IMR-90 (cell line): ENCODE measurements at regions not wholly inside any gene's neighbourhood (a gene's known extent, or its start where the extent isn't known, plus 50 kb on each side); places are given as distances from the start of the nearest gene placed in this dataset.

Experiments
- BHLHE40 ChIP-seq: fragments of 150-350 bp; IDR thresholded peaks from 2 replicates; pipeline ENCODE4 v1.6.1; 2016; ENCODE audit warnings: mild to moderate bottlenecking, low read depth, low read length
- CEBPB ChIP-seq: IDR thresholded peaks from 2 replicates; pipeline ENCODE4 v1.6.1; 2012; ENCODE audit warnings: low read depth, low read length, improper control_type of control experiment
- CHD1 ChIP-seq: IDR thresholded peaks from 2 replicates; pipeline ENCODE4 v1.6.1; 2012; ENCODE audit warnings: low read depth, low read length, improper control_type of control experiment
- CTCF ChIP-seq: conservative IDR thresholded peaks from 2 replicates; pipeline ENCODE4 v1.5.1; 2012; ENCODE audit warnings: mild to moderate bottlenecking, low read depth, low read length, improper control_type of control experiment
- FOS ChIP-seq: fragments of 150-350 bp; IDR thresholded peaks from 2 replicates; pipeline ENCODE4 v1.6.1; 2016; ENCODE audit warnings: low read depth, low read length
- MAFK ChIP-seq: IDR thresholded peaks from 2 replicates; pipeline ENCODE4 v1.6.1; 2012; ENCODE audit warnings: low read depth, low read length, improper control_type of control experiment
- MXI1 ChIP-seq: IDR thresholded peaks from 2 replicates; pipeline ENCODE4 v1.6.1; 2012; ENCODE audit warnings: low read depth, mild to moderate bottlenecking, low read length, moderate library complexity, borderline replicate concordance
- POLR2A ChIP-seq: IDR thresholded peaks from 2 replicates; pipeline ENCODE4 v1.6.1; 2012; ENCODE audit warnings: mild to moderate bottlenecking, low read depth, low read length
- RAD21 ChIP-seq: IDR thresholded peaks from 2 replicates; pipeline ENCODE4 v1.6.1; 2012; ENCODE audit warnings: low read length, improper control_type of control experiment
- RCOR1 ChIP-seq: IDR thresholded peaks from 2 replicates; pipeline ENCODE4 v1.6.1; 2012; ENCODE audit warnings: mild to moderate bottlenecking, low read length, improper control_type of control experiment; ENCODE audit not compliant: insufficient replicate concordance
- RFX5 ChIP-seq: IDR thresholded peaks from 2 replicates; pipeline ENCODE4 v1.8.0; 2012; ENCODE audit warnings: low read depth, mild to moderate bottlenecking, low read length, moderate library complexity
- SMC3 ChIP-seq: fragments of 150-350 bp; IDR thresholded peaks from 2 replicates; pipeline ENCODE4 v1.6.1; 2016; ENCODE audit warnings: low read depth, mild to moderate bottlenecking, antibody characterized with exemption, low read length, moderate library complexity
- USF2 ChIP-seq: fragments of 150-350 bp; IDR thresholded peaks from 2 replicates; pipeline ENCODE4 v1.6.1; 2017; ENCODE audit warnings: mild to moderate bottlenecking, antibody characterized with exemption, low read length, low read depth
- TF ChIP-seq, protein P1 (sequence below): fragments of 150-350 bp; IDR thresholded peaks from 2 replicates; pipeline ENCODE4 v1.6.1; 2016; ENCODE audit warnings: low read depth, mild to moderate bottlenecking, low read length, moderate library complexity, borderline replicate concordance

GRCh38 chr3:5358911-5359310, 171.4 kb downstream of the EDEM1 start:
- TF ChIP-seq, protein P1, sequence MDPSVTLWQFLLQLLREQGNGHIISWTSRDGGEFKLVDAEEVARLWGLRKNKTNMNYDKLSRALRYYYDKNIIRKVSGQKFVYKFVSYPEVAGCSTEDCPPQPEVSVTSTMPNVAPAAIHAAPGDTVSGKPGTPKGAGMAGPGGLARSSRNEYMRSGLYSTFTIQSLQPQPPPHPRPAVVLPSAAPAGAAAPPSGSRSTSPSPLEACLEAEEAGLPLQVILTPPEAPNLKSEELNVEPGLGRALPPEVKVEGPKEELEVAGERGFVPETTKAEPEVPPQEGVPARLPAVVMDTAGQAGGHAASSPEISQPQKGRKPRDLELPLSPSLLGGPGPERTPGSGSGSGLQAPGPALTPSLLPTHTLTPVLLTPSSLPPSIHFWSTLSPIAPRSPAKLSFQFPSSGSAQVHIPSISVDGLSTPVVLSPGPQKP, result no peak
- no peak for TF ChIP-seq POLR2A
- no peak for TF ChIP-seq CTCF
- TF ChIP-seq CEBPB, result no peak
- no peak for TF ChIP-seq USF2
- TF ChIP-seq MAFK, result no peak
- no peak for TF ChIP-seq RAD21
- TF ChIP-seq RFX5, result no peak
- TF ChIP-seq CHD1, result no peak
- no peak for TF ChIP-seq SMC3
- TF ChIP-seq BHLHE40, result no peak
- no peak for TF ChIP-seq MXI1
- no peak for TF ChIP-seq FOS
- no peak for TF ChIP-seq RCOR1
